ENCODE measurements at regions not wholly inside any gene's neighbourhood (a gene's known extent, or its start where the extent isn't known, plus 50 kb on each side); places are given as distances from the start of the nearest gene placed in this dataset.

- no peak overlapping the region for H3K4me3 Mint-ChIP-seq (ENCODE audit: low read depth)
- H3K4me1 Mint-ChIP-seq (ENCODE audit: low read depth) = no peaks in the 10 kb centered on the region
- H3K27me3 Mint-ChIP-seq (ENCODE audit: low read depth) = no peaks in the 10 kb centered on the region
- DNase-seq (ENCODE audit: low spot score) = no peak
- no peaks in the 10 kb centered on the region for H3K36me3 Mint-ChIP-seq (ENCODE audit: low read depth)
- no peak overlapping the region for H3K27ac Mint-ChIP-seq
- no peaks in the 10 kb centered on the region for H3K9me3 Mint-ChIP-seq
- intact Hi-C loops (cut with micrococcal nuclease) = no loop called here
These were observed 213.4 kb upstream of the HCCS start for GRCh38 chrX:10897768-10898167.

- Mint-ChIP-seq H3K4me3 (ENCODE audit: low read depth) (no peak overlapping the region), H3K4me1 (ENCODE audit: low read depth) (no peaks in the 10 kb centered on the region), H3K27ac (no peak overlapping the region), H3K9me3 (no peaks in the 10 kb centered on the region), H3K27me3 (ENCODE audit: low read depth) (no peaks in the 10 kb centered on the region), H3K36me3 (ENCODE audit: low read depth) (no peaks in the 10 kb centered on the region)
- intact Hi-C loops (cut with micrococcal nuclease) = no loop called here
- no peak for DNase-seq (ENCODE audit: low spot score)
These were observed 210.4 kb upstream of the HCCS start for GRCh38 chrX:10900585-10901289.

GRCh38 chrX:10901290-10901633, 209.9 kb upstream of the HCCS start:
- no peak for DNase-seq (ENCODE audit: low spot score)
- no peaks in the 10 kb centered on the region for H3K9me3 Mint-ChIP-seq
- H3K36me3 Mint-ChIP-seq (ENCODE audit: low read depth) = no peaks in the 10 kb centered on the region
- intact Hi-C loops (cut with micrococcal nuclease) = no loop called here
- H3K4me3 Mint-ChIP-seq (ENCODE audit: low read depth) = no peak overlapping the region
- H3K27ac Mint-ChIP-seq = no peak overlapping the region
- H3K4me1 Mint-ChIP-seq (ENCODE audit: low read depth) = no peaks in the 10 kb centered on the region
- no peaks in the 10 kb centered on the region for H3K27me3 Mint-ChIP-seq (ENCODE audit: low read depth)

GRCh38 chrX:10902001-10902400, 209.1 kb upstream of the HCCS start:
- DNase-seq (ENCODE audit: low spot score) = no peak
- Mint-ChIP-seq H3K4me1 (ENCODE audit: low read depth) (no peaks in the 10 kb centered on the region), H3K4me3 (ENCODE audit: low read depth) (no peak overlapping the region), H3K36me3 (ENCODE audit: low read depth) (no peaks in the 10 kb centered on the region), H3K9me3 (no peaks in the 10 kb centered on the region), H3K27ac (no peak overlapping the region), H3K27me3 (ENCODE audit: low read depth) (no peaks in the 10 kb centered on the region)
- intact Hi-C loops (cut with micrococcal nuclease) = no loop called here

GRCh38 chrX:10903523-10903922, 207.6 kb upstream of the HCCS start:
- Mint-ChIP-seq H3K9me3 (no peaks in the 10 kb centered on the region), H3K4me3 (ENCODE audit: low read depth) (no peak overlapping the region), H3K4me1 (ENCODE audit: low read depth) (no peaks in the 10 kb centered on the region), H3K36me3 (ENCODE audit: low read depth) (no peaks in the 10 kb centered on the region), H3K27me3 (ENCODE audit: low read depth) (no peaks in the 10 kb centered on the region), H3K27ac (no peak overlapping the region)
- intact Hi-C loops (cut with micrococcal nuclease) = no loop called here
- no peak for DNase-seq (ENCODE audit: low spot score)

GRCh38 chrX:10904220-10904619, 206.9 kb upstream of the HCCS start:
- no peaks in the 10 kb centered on the region for H3K4me1 Mint-ChIP-seq (ENCODE audit: low read depth)
- H3K36me3 Mint-ChIP-seq (ENCODE audit: low read depth) = no peaks in the 10 kb centered on the region
- intact Hi-C loops (cut with micrococcal nuclease) = no loop called here
- no peaks in the 10 kb centered on the region for H3K27me3 Mint-ChIP-seq (ENCODE audit: low read depth)
- no peak overlapping the region for H3K27ac Mint-ChIP-seq
- H3K9me3 Mint-ChIP-seq = no peaks in the 10 kb centered on the region
- no peak for DNase-seq (ENCODE audit: low spot score)
- no peak overlapping the region for H3K4me3 Mint-ChIP-seq (ENCODE audit: low read depth)

GRCh38 chrX:10906866-10907265, 204.3 kb upstream of the HCCS start:
- Mint-ChIP-seq H3K4me3 (ENCODE audit: low read depth) (no peak overlapping the region), H3K4me1 (ENCODE audit: low read depth) (no peaks in the 10 kb centered on the region), H3K27ac (no peak overlapping the region), H3K36me3 (ENCODE audit: low read depth) (no peaks in the 10 kb centered on the region), H3K9me3 (no peaks in the 10 kb centered on the region), H3K27me3 (ENCODE audit: low read depth) (no peaks in the 10 kb centered on the region)
- no peak for DNase-seq (ENCODE audit: low spot score)
- intact Hi-C loops (cut with micrococcal nuclease) = no loop called here

GRCh38 chrX:10922159-10922558, 189.0 kb upstream of the HCCS start:
- intact Hi-C loops (cut with micrococcal nuclease) = no loop called here
- H3K4me1 Mint-ChIP-seq (ENCODE audit: low read depth) = no peaks in the 10 kb centered on the region
- no peaks in the 10 kb centered on the region for H3K27me3 Mint-ChIP-seq (ENCODE audit: low read depth)
- H3K27ac Mint-ChIP-seq = no peak overlapping the region
- H3K36me3 Mint-ChIP-seq (ENCODE audit: low read depth) = no peaks in the 10 kb centered on the region
- no peak for DNase-seq (ENCODE audit: low spot score)
- H3K4me3 Mint-ChIP-seq (ENCODE audit: low read depth) = no peak overlapping the region
- H3K9me3 Mint-ChIP-seq = peaks cover 3% of the 10 kb centered on the region

GRCh38 chrX:10922835-10923234, 188.3 kb upstream of the HCCS start:
- Mint-ChIP-seq H3K4me3 (ENCODE audit: low read depth) (no peak overlapping the region), H3K4me1 (ENCODE audit: low read depth) (no peaks in the 10 kb centered on the region), H3K9me3 (peaks cover 3% of the 10 kb centered on the region), H3K36me3 (ENCODE audit: low read depth) (no peaks in the 10 kb centered on the region), H3K27me3 (ENCODE audit: low read depth) (no peaks in the 10 kb centered on the region), H3K27ac (no peak overlapping the region)
- DNase-seq (ENCODE audit: low spot score) = no peak
- intact Hi-C loops (cut with micrococcal nuclease) = no loop called here

GRCh38 chrX:10923466-10923865, 187.7 kb upstream of the HCCS start:
- intact Hi-C loops (cut with micrococcal nuclease) = no loop called here
- no peak for DNase-seq (ENCODE audit: low spot score)
- Mint-ChIP-seq H3K36me3 (ENCODE audit: low read depth) (no peaks in the 10 kb centered on the region), H3K27ac (no peak overlapping the region), H3K4me3 (ENCODE audit: low read depth) (no peak overlapping the region), H3K27me3 (ENCODE audit: low read depth) (no peaks in the 10 kb centered on the region), H3K9me3 (peaks cover 3% of the 10 kb centered on the region), H3K4me1 (ENCODE audit: low read depth) (no peaks in the 10 kb centered on the region)

GRCh38 chrX:10926404-10926803, 184.7 kb upstream of the HCCS start:
- peaks cover 3% of the 10 kb centered on the region for H3K9me3 Mint-ChIP-seq
- no peaks in the 10 kb centered on the region for H3K4me1 Mint-ChIP-seq (ENCODE audit: low read depth)
- H3K27me3 Mint-ChIP-seq (ENCODE audit: low read depth) = no peaks in the 10 kb centered on the region
- no peak overlapping the region for H3K4me3 Mint-ChIP-seq (ENCODE audit: low read depth)
- no peaks in the 10 kb centered on the region for H3K36me3 Mint-ChIP-seq (ENCODE audit: low read depth)
- intact Hi-C loops (cut with micrococcal nuclease) = no loop called here
- H3K27ac Mint-ChIP-seq = no peak overlapping the region
- no peak for DNase-seq (ENCODE audit: low spot score)

- no peak for DNase-seq (ENCODE audit: low spot score)
- no peaks in the 10 kb centered on the region for H3K4me1 Mint-ChIP-seq (ENCODE audit: low read depth)
- intact Hi-C loops (cut with micrococcal nuclease) = no loop called here
- peaks cover 3% of the 10 kb centered on the region for H3K9me3 Mint-ChIP-seq
- no peaks in the 10 kb centered on the region for H3K36me3 Mint-ChIP-seq (ENCODE audit: low read depth)
- no peak overlapping the region for H3K4me3 Mint-ChIP-seq (ENCODE audit: low read depth)
- H3K27ac Mint-ChIP-seq = no peak overlapping the region
- H3K27me3 Mint-ChIP-seq (ENCODE audit: low read depth) = no peaks in the 10 kb centered on the region
These were observed 184.2 kb upstream of the HCCS start for GRCh38 chrX:10926891-10927290.

GRCh38 chrX:10929747-10930146, 181.4 kb upstream of the HCCS start:
- intact Hi-C loops (cut with micrococcal nuclease) = no loop called here
- no peaks in the 10 kb centered on the region for H3K36me3 Mint-ChIP-seq (ENCODE audit: low read depth)
- no peaks in the 10 kb centered on the region for H3K4me1 Mint-ChIP-seq (ENCODE audit: low read depth)
- no peak for DNase-seq (ENCODE audit: low spot score)
- H3K9me3 Mint-ChIP-seq = no peaks in the 10 kb centered on the region
- no peaks in the 10 kb centered on the region for H3K27me3 Mint-ChIP-seq (ENCODE audit: low read depth)
- no peak overlapping the region for H3K27ac Mint-ChIP-seq
- no peak overlapping the region for H3K4me3 Mint-ChIP-seq (ENCODE audit: low read depth)

- Mint-ChIP-seq H3K27me3 (ENCODE audit: low read depth) (no peaks in the 10 kb centered on the region), H3K9me3 (no peaks in the 10 kb centered on the region), H3K4me1 (ENCODE audit: low read depth) (no peaks in the 10 kb centered on the region), H3K27ac (no peak overlapping the region), H3K36me3 (ENCODE audit: low read depth) (no peaks in the 10 kb centered on the region), H3K4me3 (ENCODE audit: low read depth) (no peak overlapping the region)
- intact Hi-C loops (cut with micrococcal nuclease) = no loop called here
- no peak for DNase-seq (ENCODE audit: low spot score)
These were observed 181.0 kb upstream of the HCCS start for GRCh38 chrX:10930151-10930550.

Data from activated T-helper 2 cell treated with anti-CD3 and anti-CD28 coated beads, Interferon-gamma antibody, Interleukin-2, Interleukin-4, amounts not matched to agents 10 μg/mL and 5 μg/mL and 100 μg/mL, durations not matched to agents 14 hours and 24 hours and 36 hours (primary cell).